ENCODE measurements at regions not wholly inside any gene's neighbourhood (a gene's known extent, or its start where the extent isn't known, plus 50 kb on each side); places are given as distances from the start of the nearest gene placed in this dataset.

- no peak for DNase-seq
Measured at GRCh38 chr21:43278766-43279577, 110.2 kb downstream of the CRYAA start.

GRCh38 chr21:43278359-43278758 is 109.6 kb downstream of the CRYAA start:
- Mint-ChIP-seq H3K4me1 (ENCODE audit: low read depth) (peaks cover 5% of the 10 kb centered on the region), H3K36me3 (ENCODE audit: low read depth) (no peaks in the 10 kb centered on the region), H3K9me3 (no peaks in the 10 kb centered on the region), H3K4me3 (no peak overlapping the region), H3K27ac (no peak overlapping the region), H3K27me3 (peaks cover 17% of the 10 kb centered on the region)
- DNase-seq, result no peak

More at GRCh38 chr21:43278766-43279577, 110.2 kb downstream of the CRYAA start:
- Mint-ChIP-seq H3K27me3 (peaks cover 14% of the 10 kb centered on the region), H3K4me1 (ENCODE audit: low read depth) (peaks cover 5% of the 10 kb centered on the region), H3K36me3 (ENCODE audit: low read depth) (no peaks in the 10 kb centered on the region), H3K27ac (peak overlapping the region; percentile 26), H3K9me3 (no peaks in the 10 kb centered on the region), H3K4me3 (no peak overlapping the region)

GRCh38 chr21:43277481-43278351 is 108.9 kb downstream of the CRYAA start:
- no peaks in the 10 kb centered on the region for H3K9me3 Mint-ChIP-seq
- H3K27me3 Mint-ChIP-seq, result peaks cover 17% of the 10 kb centered on the region
- no peak overlapping the region for H3K27ac Mint-ChIP-seq
- no peaks in the 10 kb centered on the region for H3K36me3 Mint-ChIP-seq (ENCODE audit: low read depth)
- no peak overlapping the region for H3K4me3 Mint-ChIP-seq
- H3K4me1 Mint-ChIP-seq (ENCODE audit: low read depth), result peaks cover 5% of the 10 kb centered on the region
- DNase-seq, result no peak

GRCh38 chr21:43276811-43277210 is 108.0 kb downstream of the CRYAA start:
- no peaks in the 10 kb centered on the region for H3K36me3 Mint-ChIP-seq (ENCODE audit: low read depth)
- no peak overlapping the region for H3K27ac Mint-ChIP-seq
- peaks cover 5% of the 10 kb centered on the region for H3K4me1 Mint-ChIP-seq (ENCODE audit: low read depth)

GRCh38 chr21:43275421-43276211 is 106.8 kb downstream of the CRYAA start:
- H3K9me3 Mint-ChIP-seq, result no peaks in the 10 kb centered on the region
- H3K27me3 Mint-ChIP-seq, result peaks cover 23% of the 10 kb centered on the region
- H3K4me1 Mint-ChIP-seq (ENCODE audit: low read depth), result peaks cover 2% of the 10 kb centered on the region
- H3K4me3 Mint-ChIP-seq, result no peak overlapping the region
- no peak overlapping the region for H3K27ac Mint-ChIP-seq
- H3K36me3 Mint-ChIP-seq (ENCODE audit: low read depth), result no peaks in the 10 kb centered on the region
- DNase-seq, result no peak

More at GRCh38 chr21:43276811-43277210, 108.0 kb downstream of the CRYAA start:
- Mint-ChIP-seq H3K27me3 (peaks cover 17% of the 10 kb centered on the region), H3K4me3 (no peak overlapping the region), H3K9me3 (no peaks in the 10 kb centered on the region)
- DNase-seq, result no peak

DNA sequence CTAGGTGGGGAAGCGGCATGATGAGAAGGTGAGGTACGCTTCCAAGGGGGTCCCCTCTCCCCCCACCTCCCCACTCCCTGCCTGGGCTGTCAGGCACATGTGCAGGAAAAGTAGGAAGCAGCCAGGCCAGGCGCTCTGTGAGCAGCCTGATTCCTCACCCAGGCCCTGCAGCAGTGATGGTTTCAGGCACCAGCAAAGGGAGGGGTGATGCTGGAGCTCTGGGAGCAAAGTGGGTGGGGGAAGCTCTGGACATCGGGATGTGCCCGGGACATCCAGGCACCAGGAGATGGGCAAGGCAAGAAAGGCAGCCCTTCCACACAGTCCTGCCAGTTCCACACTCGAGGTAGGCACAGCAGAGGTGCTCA is 106.1 kb downstream of the CRYAA start:
- H3K36me3 Mint-ChIP-seq (ENCODE audit: low read depth), result no peaks in the 10 kb centered on the region
- no peak for DNase-seq

GRCh38 chr21:43274022-43274945 is 105.5 kb downstream of the CRYAA start:
- H3K27me3 Mint-ChIP-seq, result peaks cover 23% of the 10 kb centered on the region
- no peak for DNase-seq
- H3K4me3 Mint-ChIP-seq, result no peak overlapping the region
- peaks cover 2% of the 10 kb centered on the region for H3K4me1 Mint-ChIP-seq (ENCODE audit: low read depth)
- no peaks in the 10 kb centered on the region for H3K9me3 Mint-ChIP-seq
- no peak overlapping the region for H3K27ac Mint-ChIP-seq
- no peaks in the 10 kb centered on the region for H3K36me3 Mint-ChIP-seq (ENCODE audit: low read depth)

More for the DNA sequence above, 106.1 kb downstream of the CRYAA start:
- peaks cover 23% of the 10 kb centered on the region for H3K27me3 Mint-ChIP-seq
- peaks cover 2% of the 10 kb centered on the region for H3K4me1 Mint-ChIP-seq (ENCODE audit: low read depth)
- no peak overlapping the region for H3K4me3 Mint-ChIP-seq
- H3K9me3 Mint-ChIP-seq, result no peaks in the 10 kb centered on the region
- H3K27ac Mint-ChIP-seq, result no peak overlapping the region

DNA sequence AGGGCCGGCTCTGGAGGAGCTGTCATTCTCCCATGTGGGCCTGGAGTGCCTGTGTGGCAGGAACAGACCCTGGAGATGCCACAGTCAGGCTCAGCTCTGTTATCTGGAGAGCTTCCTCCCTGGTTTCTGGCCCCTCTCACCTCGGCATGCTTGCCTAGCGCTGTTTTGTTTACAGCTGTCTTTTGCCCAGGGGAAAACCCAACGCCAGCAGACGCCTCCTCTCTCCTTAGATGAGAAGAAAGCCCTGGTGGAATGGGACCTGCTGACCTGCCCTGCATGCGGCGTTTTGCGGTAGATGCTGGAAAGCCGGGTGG is 104.9 kb downstream of the CRYAA start:
- Mint-ChIP-seq H3K36me3 (ENCODE audit: low read depth) (no peaks in the 10 kb centered on the region), H3K27ac (no peak overlapping the region), H3K4me1 (ENCODE audit: low read depth) (peaks cover 2% of the 10 kb centered on the region), H3K9me3 (no peaks in the 10 kb centered on the region), H3K27me3 (peaks cover 23% of the 10 kb centered on the region), H3K4me3 (no peak overlapping the region)
- DNase-seq, result no peak

DNA sequence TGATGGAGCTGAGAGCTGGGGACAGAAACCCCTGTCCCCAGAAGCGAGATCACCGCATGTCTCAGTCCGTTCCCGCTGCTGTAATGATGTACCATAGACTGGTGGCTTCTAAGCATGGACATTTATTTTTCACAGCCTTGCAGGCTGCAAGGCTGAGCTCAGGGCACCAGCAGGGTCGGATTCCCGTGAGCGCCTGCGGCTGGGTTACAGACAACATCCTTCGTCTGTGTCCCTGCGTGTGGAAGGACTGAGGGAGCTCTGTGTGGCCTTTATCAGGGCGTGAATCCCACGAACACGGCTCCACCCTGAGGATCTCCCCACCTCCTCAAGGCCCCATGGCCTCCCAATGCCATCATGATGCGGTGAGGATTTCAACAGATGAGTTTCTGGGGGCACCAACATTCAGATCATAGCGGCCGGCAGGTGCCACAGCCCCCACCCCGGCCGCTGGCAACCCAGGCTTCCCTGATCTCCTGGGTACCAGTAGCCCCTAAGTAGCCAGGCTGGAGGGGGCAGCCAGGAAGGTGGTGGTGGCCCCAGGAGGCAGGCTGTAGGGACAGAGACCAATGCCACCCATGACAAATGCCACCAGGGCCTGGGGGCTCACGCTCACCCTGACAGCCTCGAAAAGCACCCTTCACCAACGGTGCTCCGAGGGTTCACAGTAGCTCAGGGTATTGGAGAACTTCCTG is 104.4 kb downstream of the CRYAA start:
- Mint-ChIP-seq H3K36me3 (ENCODE audit: low read depth) (no peaks in the 10 kb centered on the region), H3K4me1 (ENCODE audit: low read depth) (peaks cover 2% of the 10 kb centered on the region), H3K27me3 (peaks cover 23% of the 10 kb centered on the region), H3K9me3 (no peaks in the 10 kb centered on the region), H3K27ac (no peak overlapping the region), H3K4me3 (no peak overlapping the region)
- no peak for DNase-seq

DNA sequence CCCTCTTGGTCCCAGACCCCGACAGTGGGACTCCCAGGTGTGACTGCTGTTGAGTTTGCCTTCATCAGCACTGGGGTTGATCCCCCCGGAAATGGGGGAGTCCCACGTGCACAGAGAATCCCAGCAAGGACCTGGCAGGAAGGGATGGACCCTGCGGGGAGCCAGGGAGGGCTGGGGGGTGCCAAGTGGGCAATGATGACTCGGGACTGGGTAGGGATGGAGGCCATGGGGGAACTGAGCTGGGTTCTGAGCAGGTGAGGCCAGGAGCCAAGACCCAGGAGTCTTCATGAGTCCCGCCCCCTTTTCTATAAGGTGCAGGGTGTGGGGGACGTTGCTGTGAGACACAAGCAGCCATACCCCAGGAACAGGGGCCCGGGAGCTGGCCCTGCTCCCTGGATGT is 103.8 kb downstream of the CRYAA start:
- no peak for DNase-seq
- Mint-ChIP-seq H3K4me3 (no peak overlapping the region), H3K36me3 (ENCODE audit: low read depth) (no peaks in the 10 kb centered on the region), H3K9me3 (no peaks in the 10 kb centered on the region), H3K4me1 (ENCODE audit: low read depth) (peaks cover 2% of the 10 kb centered on the region), H3K27me3 (peaks cover 18% of the 10 kb centered on the region), H3K27ac (no peak overlapping the region)

DNA sequence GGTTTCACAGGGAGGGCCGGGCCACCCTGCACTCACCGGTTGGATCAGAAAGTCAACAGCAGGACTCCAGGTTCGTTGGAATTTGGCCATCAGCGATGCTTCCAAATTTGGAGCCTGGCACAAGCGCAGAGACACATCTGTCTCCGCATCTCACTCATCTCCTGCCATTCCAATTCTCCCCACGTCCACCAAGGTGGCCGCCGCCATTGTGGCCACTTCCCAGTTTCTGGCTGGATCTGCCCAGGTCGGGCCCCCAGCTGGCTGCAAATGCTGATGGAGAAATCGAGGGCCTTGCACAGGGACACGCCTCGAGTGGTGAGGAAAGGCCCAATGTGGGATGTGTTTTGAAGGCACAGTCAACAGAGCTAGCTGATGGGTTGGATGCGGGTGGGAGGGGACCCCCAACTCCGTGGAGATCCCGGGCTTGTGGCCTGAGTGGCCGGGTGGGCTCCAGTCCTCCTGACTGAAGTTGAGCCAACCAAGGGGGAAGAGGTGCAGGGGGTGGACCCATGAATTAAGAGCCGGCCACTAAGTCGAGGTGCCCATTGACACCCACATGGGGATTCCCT is 102.7 kb downstream of the CRYAA start:
- no peak for DNase-seq
- Mint-ChIP-seq H3K9me3 (no peaks in the 10 kb centered on the region), H3K36me3 (ENCODE audit: low read depth) (no peaks in the 10 kb centered on the region), H3K27ac (no peak overlapping the region), H3K27me3 (peaks cover 16% of the 10 kb centered on the region), H3K4me1 (ENCODE audit: low read depth) (peaks cover 2% of the 10 kb centered on the region), H3K4me3 (no peak overlapping the region)

DNA sequence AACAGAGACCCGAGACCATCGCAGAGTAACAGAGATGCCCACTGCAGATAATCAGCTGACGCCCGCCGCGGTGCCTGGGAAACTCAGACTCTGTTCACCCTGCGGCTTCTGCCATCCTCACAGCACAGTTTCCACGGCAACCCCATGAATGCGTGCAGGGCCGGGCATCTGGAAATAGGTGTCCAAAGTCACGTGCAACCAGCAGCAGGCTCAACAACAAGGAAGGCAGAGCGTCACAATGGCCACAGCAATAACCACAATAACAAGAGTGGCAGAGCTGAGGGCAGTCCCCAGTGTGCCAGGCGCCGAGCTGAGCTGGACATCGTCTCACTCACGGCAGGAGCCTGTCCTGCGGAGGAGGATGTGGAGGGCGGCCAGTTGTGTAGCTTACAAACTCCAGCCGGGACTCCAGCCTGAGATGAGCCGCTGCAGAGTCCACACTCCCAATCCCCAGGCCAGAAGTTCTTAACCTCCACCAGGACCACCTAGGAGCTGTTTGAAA is 102.0 kb downstream of the CRYAA start:
- no peaks in the 10 kb centered on the region for H3K9me3 Mint-ChIP-seq
- peaks cover 2% of the 10 kb centered on the region for H3K4me1 Mint-ChIP-seq (ENCODE audit: low read depth)
- no peak for DNase-seq
- peaks cover 14% of the 10 kb centered on the region for H3K27me3 Mint-ChIP-seq
- H3K4me3 Mint-ChIP-seq, result no peak overlapping the region
- H3K36me3 Mint-ChIP-seq (ENCODE audit: low read depth), result no peaks in the 10 kb centered on the region
- no peak overlapping the region for H3K27ac Mint-ChIP-seq

Measured in activated T-cell treated with anti-CD3 and anti-CD28 coated beads, Interleukin-2, amount 50 U/mL, for 24 hours (primary cell).